HL-60/S4 treated with phorbol 12-myristate 13-acetate at 8.2 ng/mL for 4 days and 3 days (cell line): ENCODE measurements at regions not wholly inside any gene's neighbourhood (a gene's known extent, or its start where the extent isn't known, plus 50 kb on each side); places are given as distances from the start of the nearest gene placed in this dataset.
"Not testable (repeated sequence)": the region's sequence is repeated elsewhere in the genome, so short reads cannot be mapped to it uniquely, and the experiment has no call there.

Experiments
- in situ Hi-C: fragments of 300-500 bp; cut with MboI; formaldehyde crosslinking; loops from 2 replicates; pipeline ENCODE4 v1.15.0; 2022; ENCODE audit warnings: low sequenced_read_pairs

DNA sequence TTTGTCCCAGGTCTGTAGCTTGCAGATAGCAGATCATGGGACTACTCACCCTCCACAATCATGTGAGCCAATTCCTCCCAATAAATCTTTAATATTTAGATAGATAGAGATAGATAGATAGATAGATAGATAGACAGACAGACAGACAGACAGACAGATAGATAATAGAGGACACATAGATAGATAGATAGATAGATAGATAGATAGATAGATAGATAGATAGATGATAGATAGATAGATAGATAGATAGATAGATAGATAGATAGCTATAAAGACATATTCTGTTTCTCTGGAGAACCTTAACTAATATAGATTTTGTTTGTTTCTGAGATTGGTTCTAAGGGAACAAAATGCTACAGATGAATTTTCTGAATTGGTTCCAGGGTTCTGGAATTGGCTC is 82.3 kb upstream of the PRDX6 start:
- in situ Hi-C loops: not testable (repeated sequence)

DNA sequence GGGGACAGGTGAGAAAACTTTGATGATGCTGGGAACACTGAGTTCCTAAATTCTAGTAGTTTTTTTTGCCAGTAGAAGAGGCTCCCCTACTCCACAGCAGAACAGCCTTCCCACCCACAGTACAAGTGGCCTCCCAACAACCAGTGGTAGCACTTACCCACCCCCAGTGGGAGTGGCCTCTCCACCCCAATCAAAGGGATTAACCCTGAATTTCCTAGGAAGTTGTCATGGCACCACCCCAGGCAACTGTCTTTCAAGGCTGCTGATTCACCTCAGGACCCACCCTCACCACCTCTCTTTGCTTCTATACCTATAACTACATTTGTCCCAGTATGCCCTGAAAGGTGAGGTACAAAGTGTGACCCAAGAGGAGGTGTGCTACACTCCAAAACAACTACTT is 81.4 kb upstream of the PRDX6 start:
- in situ Hi-C loops: no loop called here

DNA sequence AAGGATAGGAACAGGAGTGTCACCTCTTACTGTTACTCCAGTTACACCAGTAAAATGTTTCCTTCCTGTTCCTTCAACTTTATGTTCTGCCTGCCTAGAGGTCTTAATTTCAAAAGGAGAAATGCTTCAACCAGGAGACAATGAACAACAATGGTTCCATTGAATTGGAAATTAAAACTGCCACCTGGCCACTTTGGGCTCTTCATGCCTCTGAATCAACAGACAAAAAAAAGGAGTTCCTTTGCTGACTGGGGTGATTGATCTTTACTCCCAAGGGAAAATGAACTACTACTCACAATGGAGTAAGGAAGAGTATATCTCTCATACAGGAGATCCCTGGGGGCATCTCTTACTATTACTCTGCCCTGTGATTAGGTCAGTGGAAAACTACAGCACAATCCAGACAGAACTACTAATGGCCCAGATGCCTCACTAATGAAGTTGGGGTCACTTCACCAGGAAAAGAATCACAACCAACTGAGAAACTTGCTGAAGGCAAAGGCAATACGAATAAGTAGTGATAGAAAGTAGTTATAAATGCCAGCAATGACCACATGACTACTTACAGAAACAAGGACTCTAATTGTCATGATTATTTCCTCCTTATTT is 76.6 kb upstream of the PRDX6 start:
- in situ Hi-C loops: no loop called here

DNA sequence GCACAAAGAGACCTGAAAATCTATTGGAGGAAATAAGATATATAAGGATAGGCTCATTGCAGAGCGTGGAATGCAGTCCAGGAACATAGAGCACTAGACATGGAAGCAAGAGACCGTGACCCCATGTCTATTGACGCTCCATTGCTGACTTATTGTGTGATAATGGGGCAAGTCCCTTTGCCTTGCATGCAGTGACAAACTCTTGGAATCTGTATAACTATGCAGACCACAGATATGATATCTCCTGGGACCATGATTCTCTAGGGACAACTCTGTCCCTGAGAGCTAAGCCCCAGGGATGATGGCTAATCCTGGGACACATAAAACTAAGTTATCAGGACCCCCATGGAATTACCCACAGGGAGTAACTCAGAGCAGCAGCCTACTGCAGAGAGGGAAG is 73.1 kb upstream of the PRDX6 start:
- in situ Hi-C loops: no loop called here

DNA sequence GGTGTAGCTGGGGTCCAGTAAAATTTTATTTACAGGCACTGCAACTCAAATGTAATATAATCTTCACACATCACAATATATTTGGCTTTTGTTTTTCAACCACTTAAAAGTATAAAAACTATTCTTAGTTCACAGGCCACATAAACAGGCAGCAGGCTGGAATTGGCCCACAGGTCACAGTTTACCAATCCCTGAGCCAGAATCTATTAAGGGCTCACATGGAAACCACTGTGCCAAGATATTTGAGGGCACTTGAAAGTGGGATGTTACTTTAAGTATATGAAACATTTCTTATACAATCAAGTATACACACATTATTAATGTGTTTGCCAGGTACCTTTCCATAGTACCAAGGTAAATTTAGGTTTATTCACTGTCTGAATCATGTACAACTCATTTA is 71.9 kb upstream of the PRDX6 start:
- in situ Hi-C loops: no loop called here

GRCh38 chr1:173405834-173406233 is 71.3 kb upstream of the PRDX6 start:
- in situ Hi-C loops: no loop called here

DNA sequence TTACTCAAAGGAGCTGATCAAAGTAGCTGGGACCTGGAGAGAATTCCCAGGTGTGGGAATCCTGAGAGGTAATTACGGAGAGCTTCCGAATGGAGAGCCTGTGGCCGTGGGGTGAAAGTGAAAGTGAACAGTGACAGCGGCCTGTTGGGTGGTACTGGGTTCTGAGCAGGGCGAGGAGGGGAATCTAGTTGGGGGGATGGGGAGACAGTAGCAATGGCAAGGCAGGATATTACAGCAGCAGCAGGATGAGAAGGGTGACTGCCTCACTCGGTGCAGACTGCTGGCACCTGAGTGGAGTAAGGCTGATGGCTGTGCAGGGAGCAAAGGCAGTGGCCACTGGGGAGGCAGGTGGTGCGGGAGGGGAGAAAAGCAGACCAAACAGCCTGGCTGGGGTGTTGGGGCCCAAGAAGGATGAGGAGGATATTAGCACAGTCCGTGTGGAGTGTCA is 70.3 kb upstream of the PRDX6 start:
- in situ Hi-C loops: no loop called here

GRCh38 chr1:173407846-173408245 is 69.3 kb upstream of the PRDX6 start:
- in situ Hi-C loops: no loop called here

GRCh38 chr1:173408886-173409285 is 68.2 kb upstream of the PRDX6 start:
- in situ Hi-C loops: no loop called here

- in situ Hi-C loops: loop anchor here (10.0 kb wide), 1 partner anchor 155 kb away; no protein-coding TSS in a partner anchor
These were observed 67.5 kb upstream of the PRDX6 start for GRCh38 chr1:173409613-173410012.

DNA sequence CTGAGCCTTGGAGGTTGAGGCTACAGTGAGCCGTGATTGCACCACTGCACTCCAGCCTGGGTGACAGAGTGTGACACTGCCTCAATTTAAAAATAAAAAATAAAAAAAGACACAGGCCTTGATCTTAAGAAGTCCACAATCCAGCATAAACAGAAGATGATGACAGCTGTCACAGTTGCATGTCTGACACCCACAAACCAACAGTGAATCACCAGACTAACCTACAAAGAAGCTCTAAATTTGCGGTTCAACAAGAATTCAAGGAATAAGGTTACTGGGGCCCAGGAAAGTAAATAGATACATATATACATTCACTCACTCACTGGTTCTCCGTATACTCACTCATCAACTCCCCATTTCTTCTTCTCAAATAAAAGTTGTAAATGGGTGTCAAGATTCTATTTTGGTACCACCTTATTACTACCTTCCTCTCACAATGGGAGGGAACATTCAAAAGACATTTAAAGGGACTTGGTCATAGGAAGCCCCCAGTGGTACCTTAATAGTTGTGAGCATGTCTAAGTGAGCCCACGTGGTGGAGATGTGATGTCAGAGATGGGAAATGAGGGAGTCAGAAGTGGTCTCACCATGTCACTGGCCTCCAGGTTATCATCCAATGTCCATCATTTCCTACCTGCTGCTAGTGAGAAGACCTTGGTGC is 66.9 kb upstream of the PRDX6 start:
- in situ Hi-C loops: loop anchor here (10.0 kb wide), 1 partner anchor 155 kb away; no protein-coding TSS in a partner anchor

GRCh38 chr1:173410794-173411236 is 66.3 kb upstream of the PRDX6 start:
- in situ Hi-C loops: loop anchor here (10.0 kb wide), 1 partner anchor 156 kb away; no protein-coding TSS in a partner anchor

DNA sequence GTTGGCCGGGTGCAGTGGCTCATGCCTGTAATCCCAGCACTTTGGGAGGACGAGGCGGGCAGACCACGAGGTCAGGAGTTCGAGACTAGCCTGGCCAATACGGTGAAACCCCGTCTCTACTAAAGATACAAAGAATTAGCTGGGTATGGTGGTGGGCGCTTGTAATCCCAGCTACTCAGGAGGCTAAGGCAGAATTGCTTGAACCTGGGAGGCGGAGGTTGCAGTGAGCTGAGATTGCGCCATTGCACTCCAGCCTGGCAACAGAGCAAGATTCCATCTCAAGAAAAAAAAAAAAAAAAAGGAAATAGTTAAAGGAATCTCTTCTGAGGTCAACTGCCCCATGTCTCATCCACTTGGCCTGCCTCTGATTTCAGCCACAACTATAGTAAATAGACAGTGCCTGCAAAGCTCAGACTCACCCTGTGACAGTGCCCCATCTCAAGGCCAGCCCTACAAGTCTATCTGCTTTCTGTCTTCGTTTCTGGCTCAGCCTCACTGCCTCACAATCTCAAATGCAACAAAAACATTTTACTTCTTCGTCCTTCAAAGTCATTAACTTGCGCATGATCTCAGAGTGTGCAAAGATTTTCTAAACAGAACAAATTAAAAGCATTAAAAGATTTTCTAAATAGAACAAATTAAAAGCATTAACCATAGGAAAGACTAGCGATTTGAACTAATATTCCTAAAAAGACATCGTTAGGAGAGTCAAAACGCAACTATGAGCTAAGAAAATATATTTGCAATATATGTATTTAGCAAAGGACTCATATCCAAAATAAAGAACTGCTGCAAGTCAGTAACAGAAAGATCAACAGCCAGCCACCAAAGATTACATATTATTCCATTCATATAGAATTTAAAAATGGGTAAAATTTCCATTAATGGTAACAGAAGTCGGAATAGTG is 65.0 kb upstream of the PRDX6 start:
- in situ Hi-C loops: loop anchor here (10.0 kb wide), 1 partner anchor 157 kb away; no protein-coding TSS in a partner anchor

- in situ Hi-C loops: loop anchor here (10.0 kb wide), 1 partner anchor 158 kb away; no protein-coding TSS in a partner anchor
These were observed 63.8 kb upstream of the PRDX6 start for GRCh38 chr1:173413271-173413707.

GRCh38 chr1:173414136-173414535 is 63.0 kb upstream of the PRDX6 start:
- in situ Hi-C loops: loop anchor here (10.0 kb wide), 1 partner anchor 159 kb away; no protein-coding TSS in a partner anchor

GRCh38 chr1:173414539-173415226 is 62.5 kb upstream of the PRDX6 start:
- in situ Hi-C loops: loop anchor here (10.0 kb wide), 1 partner anchor 160 kb away; no protein-coding TSS in a partner anchor

GRCh38 chr1:173415490-173415889 is 61.6 kb upstream of the PRDX6 start:
- in situ Hi-C loops: loop anchor here (10.0 kb wide), 1 partner anchor 161 kb away; no protein-coding TSS in a partner anchor

- in situ Hi-C loops: loop anchor here (10.0 kb wide), 1 partner anchor 161 kb away; no protein-coding TSS in a partner anchor
These were observed 61.2 kb upstream of the PRDX6 start for GRCh38 chr1:173415905-173416450.

DNA sequence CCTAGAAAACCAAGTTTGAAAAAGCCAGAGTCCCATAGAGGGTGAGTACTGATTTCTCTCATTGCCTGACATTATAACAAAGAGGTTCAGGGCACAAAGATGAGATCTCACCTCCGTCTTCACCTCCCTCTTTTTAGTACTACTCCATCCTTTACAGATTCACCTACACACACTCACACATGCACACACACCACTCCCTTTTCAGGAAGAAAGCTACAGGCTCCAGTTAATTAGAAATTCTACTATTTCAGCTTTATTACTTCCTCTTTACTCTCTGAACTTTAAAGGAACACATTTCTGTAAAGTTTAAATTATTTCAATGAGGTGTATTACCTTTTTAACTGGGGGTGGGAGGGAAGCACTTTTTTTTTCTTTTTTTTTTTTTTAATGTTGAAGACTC is 59.6 kb upstream of the PRDX6 start:
- in situ Hi-C loops: loop anchor here (10.0 kb wide), 1 partner anchor 163 kb away; no protein-coding TSS in a partner anchor
